HG02885 (cell line): ENCODE measurements at regions not wholly inside any gene's neighbourhood (a gene's known extent, or its start where the extent isn't known, plus 50 kb on each side); places are given as distances from the start of the nearest gene placed in this dataset.
A peak's percentile ranks its signal among the peaks of the same experiment; 100 is the strongest.

ENCODE experiments used
- ATAC-seq: cut with Tn5 transposase; IDR thresholded peaks from one replicate; pipeline ENCODE4 v1.9.1; 2021; ENCODE audit warnings: mild to moderate bottlenecking; ENCODE audit not compliant: unreplicated experiment, poor library complexity

GRCh38 chr9:130755377-130756007 lies 61.9 kb downstream of the EXOSC2 start:
- ATAC-seq = no peak

DNA sequence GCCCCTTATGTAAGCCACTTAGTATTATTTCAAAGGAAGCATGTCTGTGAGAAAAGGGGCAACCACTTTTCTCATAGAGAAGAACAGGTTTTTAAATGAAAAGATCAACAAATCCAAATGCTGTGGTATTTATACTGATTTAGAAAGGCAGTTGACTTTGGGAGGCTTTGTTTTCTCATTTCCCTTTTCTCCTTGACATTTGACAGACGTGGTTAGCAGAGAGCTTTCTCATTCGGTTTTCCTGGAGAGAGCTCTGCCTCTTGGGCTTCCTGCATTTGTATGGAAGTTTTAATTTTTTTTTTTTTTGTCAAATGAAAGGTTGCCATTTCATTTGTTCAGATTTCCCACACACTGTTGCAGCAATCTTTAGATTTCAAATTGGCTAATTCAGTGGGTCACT lies 62.5 kb downstream of the EXOSC2 start:
- ATAC-seq = no peak

GRCh38 chr9:130756455-130757152 lies 63.0 kb downstream of the EXOSC2 start:
- no peak for ATAC-seq

GRCh38 chr9:130759738-130760137 lies 66.2 kb downstream of the EXOSC2 start:
- no peak for ATAC-seq

GRCh38 chr9:130763331-130764171 lies 70.0 kb downstream of the EXOSC2 start:
- ATAC-seq = no peak

DNA sequence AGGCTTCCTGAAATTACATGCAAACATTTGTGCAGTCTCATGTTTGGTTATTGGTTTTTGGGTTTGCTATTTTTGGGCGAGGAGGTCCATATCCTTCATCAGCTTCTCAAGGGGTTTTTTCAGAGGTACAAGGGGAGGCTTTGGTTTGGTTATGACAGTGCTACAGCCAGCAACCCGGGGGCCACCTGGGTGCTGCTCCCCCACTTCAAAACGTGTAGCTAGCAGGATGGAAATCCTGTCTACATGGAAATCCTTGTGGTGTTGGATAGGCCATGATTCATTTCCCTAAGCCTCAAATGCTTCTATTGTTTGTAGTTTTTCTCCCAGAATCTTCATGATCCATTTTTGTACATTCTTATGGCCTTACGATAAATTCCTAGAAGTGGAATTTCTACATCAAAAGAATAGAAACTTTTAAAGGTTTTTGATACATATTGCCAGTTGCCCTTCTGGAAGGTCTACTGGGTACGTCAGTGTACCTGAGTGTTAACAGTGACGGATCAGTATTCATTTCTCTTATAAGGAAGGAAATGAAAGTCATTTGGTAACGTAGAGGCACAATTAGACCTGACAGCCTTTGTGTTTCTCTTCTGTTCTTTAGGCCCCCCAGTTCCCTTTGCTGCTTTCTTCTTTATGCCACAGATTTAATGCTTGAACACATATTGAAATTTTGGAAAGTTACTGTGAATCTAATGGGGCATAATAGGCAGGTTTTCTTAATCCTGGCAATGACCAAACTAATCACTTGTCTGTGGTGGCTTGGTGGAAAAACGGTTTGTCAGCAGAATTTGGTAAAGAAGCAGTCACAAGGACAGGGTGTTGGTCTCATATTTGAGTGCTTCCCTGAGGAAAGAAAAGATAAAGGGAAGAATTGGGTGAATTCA lies 69.7 kb upstream of the ABL1 start:
- peak; percentile 59 for ATAC-seq

DNA sequence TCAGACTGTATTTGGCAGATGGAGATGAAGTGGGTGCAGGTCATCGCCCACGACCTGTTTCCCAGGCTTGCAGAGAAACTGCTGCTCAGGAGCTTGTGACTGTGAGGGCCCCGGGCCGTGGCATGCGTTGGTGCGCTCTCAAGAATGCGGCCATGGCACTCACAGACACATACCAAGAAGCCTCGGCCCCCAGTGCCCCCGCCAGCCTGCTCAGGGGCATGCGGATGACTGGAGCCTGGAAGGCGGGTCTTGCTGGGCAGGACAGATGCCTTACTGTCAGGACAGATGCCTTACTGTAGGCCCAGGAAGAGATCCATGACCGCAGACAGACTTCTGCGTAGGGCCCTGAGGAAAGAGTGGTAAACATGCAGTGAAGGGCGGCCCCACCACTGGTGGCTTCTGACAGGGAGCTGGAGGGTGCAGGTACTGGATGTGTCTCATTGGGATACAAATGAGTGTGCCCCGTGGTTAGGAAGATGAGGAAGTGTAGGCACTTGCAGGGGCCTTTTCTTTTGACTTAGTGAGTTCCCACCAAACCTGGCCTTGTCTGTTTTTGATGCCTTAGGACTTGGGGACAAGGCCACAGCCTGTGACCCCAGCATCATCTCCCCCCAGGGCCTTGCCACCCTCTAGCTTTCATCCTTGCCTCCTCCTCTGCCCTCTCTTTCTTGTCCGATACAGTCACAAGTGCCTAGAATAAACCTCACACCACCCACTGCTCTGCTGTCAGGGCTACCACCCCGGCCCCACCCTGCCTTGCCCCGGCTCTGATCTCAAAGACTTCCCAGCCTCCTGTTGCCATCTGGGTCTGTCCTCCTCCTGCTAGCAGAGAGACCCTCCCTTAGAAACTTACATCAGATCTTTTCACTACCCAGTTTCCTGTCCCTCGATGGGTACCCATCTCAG lies 68.8 kb upstream of the ABL1 start:
- no peak for ATAC-seq

DNA sequence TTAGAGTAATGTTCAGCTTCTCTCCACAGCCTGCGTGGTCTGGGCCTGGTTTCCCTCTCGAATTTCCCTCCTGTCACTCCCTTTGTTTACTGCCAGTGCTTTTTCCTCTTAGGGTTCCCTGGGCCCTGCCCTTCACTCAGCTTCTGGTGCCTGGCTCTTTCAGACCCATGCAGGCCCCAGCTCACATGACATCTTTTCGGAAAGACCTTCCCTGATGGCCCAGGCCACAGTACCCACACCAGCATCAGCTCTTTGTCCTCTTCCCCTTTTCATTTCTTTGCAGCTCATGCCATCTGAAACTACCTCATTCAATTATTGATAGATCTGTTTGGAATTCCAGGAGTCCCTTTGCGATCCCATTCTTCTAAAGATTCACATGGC lies 68.1 kb upstream of the ABL1 start:
- no peak for ATAC-seq

DNA sequence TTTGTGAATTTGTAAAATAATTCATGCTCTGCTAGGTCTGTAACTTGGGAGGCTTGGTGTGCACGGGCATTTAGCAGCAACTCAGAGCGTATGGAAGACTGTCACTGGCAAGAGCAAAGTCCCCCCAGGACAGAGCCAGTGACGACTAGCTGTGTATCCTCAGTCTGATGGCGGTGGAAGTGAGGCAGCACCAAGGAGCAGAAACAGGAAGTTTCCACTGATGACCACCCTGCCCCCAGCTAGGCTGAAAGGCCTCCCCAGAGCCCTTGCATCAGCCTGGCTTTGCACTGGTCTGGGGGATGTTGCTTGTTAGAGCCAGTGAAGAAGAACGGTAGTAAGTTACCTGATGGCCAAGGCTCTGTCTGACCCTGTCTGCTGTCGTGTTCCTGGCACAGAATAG lies 66.8 kb upstream of the ABL1 start:
- no peak for ATAC-seq

DNA sequence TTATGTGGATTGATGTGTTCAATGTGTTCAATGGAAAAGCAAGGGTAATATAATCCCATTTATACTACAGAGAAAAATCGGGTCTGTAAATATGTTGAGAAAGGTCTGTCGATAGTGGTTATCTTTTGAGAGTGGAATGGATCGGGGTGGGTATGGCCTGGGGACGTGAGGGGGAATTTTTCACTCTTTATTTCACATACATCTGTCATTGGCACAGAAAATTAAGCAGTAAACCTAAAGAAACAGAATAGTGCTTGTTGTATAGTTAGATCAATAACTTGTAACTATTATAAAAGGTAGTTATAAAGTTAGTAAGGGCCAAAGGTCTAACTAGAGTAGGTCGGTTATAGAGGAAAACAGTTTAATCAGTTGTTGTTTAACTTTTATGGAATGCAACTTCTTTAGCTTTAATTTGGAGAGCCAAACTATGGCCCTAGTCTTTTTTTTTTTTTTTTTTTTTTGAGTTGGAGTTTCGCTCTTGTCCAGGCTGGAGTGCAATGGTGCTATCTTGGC lies 66.1 kb upstream of the ABL1 start:
- ATAC-seq = no peak

DNA sequence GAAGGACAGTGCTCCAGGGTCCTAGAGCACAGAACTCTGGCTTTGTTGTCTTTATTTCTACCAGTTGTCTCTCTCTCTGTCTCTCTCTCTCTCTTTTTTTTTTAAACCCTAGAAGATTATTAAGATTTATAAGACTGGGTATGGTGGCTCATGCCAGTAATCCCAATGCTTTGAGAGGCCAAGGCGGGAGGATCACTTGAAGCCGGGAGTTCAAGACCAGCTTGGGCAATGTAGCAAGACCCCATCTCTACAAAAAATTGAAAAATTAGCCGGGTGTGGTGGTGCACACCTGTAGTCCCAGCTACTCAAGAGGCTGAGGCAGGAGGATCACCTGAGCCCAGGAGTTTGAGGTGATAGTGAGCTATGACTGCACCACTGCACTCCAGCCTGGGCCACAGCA lies 65.0 kb upstream of the ABL1 start:
- ATAC-seq = no peak

DNA sequence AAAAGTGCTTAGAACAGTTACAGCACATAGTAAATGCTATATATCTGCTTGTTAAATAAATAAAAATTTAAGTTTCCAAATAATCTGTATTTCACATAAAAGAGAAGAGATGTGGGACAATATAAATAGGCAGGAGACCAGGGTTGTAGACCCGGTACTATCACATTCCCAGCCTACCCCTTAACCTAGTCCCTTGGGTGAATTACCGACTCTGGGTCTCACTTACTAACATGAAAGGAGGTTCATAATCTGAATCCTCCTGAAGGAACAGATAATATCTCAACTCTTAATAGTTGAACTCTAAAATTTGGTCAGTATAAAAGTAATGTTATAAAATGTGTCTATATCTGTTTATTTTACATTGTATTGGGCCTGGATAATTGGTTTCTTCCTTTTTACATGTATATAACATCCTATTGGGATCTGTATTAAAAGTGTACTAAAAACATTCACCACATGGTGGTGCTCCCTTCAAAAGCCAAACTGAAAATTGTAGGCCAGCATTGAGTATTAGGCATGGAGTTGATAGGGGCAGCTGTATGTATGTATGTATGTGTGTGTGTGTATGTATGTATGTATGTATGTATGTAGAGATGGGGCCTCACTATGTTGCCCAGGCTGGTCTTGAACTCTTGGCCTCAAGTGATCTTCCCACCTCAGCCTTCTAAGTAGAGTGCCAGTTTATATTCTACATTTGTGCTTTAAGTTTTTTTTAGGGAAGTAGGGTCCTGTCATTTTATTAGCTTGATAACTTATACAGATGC lies 64.2 kb upstream of the ABL1 start:
- no peak for ATAC-seq

DNA sequence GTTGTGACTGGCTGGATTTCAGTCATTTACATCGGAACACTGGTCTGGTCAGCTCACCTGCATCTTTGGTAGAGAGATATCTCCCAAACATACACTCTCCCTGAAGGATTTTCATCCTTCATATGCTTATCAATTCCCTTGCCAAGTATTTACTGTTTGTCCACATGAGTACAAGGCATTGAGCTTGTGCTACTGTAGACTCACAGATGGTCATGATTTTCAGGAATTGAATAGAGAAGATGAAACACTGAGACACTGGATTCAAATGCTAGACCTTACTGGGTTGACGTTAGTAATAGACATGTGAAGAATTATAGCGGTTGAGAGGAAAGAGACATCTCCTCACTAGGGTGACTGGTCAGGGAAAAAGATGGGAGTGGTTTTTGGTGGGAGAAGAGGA lies 62.9 kb upstream of the ABL1 start:
- ATAC-seq = no peak

DNA sequence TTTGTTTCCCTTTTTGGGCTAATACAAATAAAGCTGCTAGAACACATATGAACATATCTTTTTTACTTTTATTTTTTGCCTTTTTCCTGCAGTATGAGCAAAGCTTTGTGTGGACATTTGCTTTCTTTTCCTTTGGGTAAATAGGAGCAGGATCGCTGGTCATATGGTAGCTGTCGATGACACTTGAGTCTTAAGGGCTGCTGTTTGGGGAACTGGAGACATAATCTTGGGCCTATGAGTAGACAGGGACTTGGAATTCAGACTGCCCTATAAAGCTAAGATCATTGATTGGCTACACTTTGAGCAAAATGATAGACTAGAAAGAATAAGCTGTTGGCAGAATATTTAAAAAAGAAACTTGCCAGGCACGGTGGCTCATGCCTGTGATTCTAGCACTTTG lies 60.9 kb upstream of the ABL1 start:
- ATAC-seq = no peak

GRCh38 chr9:130775336-130775991 lies 59.6 kb upstream of the ABL1 start:
- no peak for ATAC-seq

DNA sequence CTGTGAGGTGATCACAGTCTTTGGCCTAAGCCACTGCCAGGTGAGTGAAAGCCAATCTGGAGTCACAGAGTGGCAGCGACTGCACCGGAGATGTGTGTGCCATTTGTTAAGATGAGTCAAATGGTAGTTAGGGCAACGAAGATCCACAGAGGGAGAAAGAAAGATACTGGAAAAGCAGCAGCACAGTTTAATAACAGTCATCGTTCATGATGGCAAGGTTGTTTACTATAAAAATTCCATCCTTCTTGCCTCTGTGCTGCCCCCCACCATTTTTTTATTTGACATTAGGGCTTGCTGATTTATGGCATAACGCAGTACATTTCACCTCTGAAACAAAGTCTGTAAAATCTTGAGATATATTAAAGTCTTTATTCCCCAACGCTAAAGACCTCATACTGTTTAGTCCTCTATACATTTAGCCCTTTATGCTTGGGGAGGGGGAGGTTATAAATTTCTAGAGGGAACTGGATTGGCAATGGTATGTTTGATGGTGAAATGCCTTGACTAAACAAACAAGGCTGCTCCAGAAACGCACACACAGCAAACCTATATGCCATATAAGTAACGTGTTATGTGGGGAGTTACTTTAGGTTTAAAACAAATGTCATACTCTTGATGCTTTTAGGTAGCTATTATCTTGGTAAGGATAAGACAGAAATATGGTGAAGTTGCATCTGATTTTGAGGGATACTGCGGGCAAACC lies 55.8 kb upstream of the ABL1 start:
- ATAC-seq = no peak

DNA sequence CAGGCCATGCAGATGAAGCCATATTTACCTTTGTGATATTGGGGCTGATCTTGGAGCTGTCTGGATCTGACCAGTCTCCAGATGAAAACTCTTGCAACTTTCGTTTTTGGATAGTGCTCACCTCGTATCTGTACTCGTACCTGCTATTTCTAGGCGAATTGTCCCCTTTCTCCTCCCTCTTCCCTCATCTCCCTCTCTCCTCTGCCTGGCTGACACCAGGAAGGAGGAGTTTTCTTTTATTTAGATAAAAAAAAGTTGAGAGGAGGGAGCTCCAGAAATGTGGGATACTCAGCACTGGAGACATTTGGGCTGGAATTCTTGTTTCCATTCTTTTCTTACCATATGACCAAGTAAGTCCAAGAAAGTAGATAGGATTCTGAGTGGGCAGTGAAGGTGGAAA lies 54.6 kb upstream of the ABL1 start:
- ATAC-seq = no peak
